Caco-2 (cell line): ENCODE measurements at regions not wholly inside any gene's neighbourhood (a gene's known extent, or its start where the extent isn't known, plus 50 kb on each side); places are given as distances from the start of the nearest gene placed in this dataset.

ENCODE experiments used
- BruUV-seq: library from RNA; stranded (reverse); fragments of 400-500 nt; replicated peaks from 2 replicates; lab custom pipeline; 2021; lab: Mats Ljungman, UMichigan
- CTCF ChIA-PET: fragments of 300-600 bp; sonication (Branson Sonifier 250); formaldehyde crosslinking; loops from one replicate; lab custom pipeline; 2022; ENCODE audit warnings: antibody characterized with exemption; lab: Charles Lee
- POLR2A ChIA-PET: fragments of 300-600 bp; sonication (Branson Sonifier 250); formaldehyde crosslinking; loops from one replicate; lab custom pipeline; 2022; ENCODE audit warnings: antibody characterized with exemption; lab: Charles Lee
- DNase-seq, 2 experiments: peaks; one replicate each; pipeline versions ENCODE4 v3.0.0 to v3.0.0-alpha.2; 2020 to 2022
- H3K27me3 ChIP-seq: replicated peaks from 2 replicates; pipeline ENCODE4 v1.6.0; 2011; ENCODE audit warnings: low read length; ENCODE audit not compliant: control insufficient read depth, insufficient read depth
- H3K36me3 ChIP-seq: 2 replicates; pipeline ENCODE4 v1.5.1; 2011; ENCODE audit warnings: low read length; ENCODE audit not compliant: control insufficient read depth, insufficient read depth
- H3K4me1 ChIP-seq: fragments of 250-450 bp; sonication (Bioruptor Pico); 2 replicates; pipeline ENCODE4 v1.5.1; 2020; ENCODE audit warnings: mild to moderate bottlenecking
- H3K4me3 ChIP-seq: 2 replicates; pipeline ENCODE4 v1.5.1; 2011; ENCODE audit warnings: low read depth, mild to moderate bottlenecking, control low read depth, low read length
- H3K9me3 ChIP-seq: fragments of 250-450 bp; sonication (Bioruptor Pico); 2 replicates; pipeline ENCODE4 v1.5.1; 2020; ENCODE audit warnings: mild to moderate bottlenecking, moderate library complexity
- H3K27ac Mint-ChIP-seq: one replicate; pipeline ENCODE4 v1.8.0; 2022; ENCODE audit warnings: mixed read lengths; ENCODE audit not compliant: unreplicated experiment
- H3K27me3 Mint-ChIP-seq: one replicate; pipeline ENCODE4 v1.8.0; 2022; ENCODE audit warnings: mixed read lengths; ENCODE audit not compliant: insufficient read depth, unreplicated experiment
- H3K36me3 Mint-ChIP-seq: one replicate; pipeline ENCODE4 v1.8.0; 2022; ENCODE audit warnings: mild to moderate bottlenecking, mixed read lengths; ENCODE audit not compliant: insufficient read depth, unreplicated experiment
- H3K4me1 Mint-ChIP-seq: one replicate; pipeline ENCODE4 v1.8.0; 2022; ENCODE audit warnings: low read depth, mixed read lengths; ENCODE audit not compliant: unreplicated experiment
- H3K4me3 Mint-ChIP-seq: one replicate; pipeline ENCODE4 v1.8.0; 2022; ENCODE audit warnings: mild to moderate bottlenecking, moderate library complexity, mixed read lengths; ENCODE audit not compliant: unreplicated experiment
- H3K9me3 Mint-ChIP-seq: one replicate; pipeline ENCODE4 v1.8.0; 2022; ENCODE audit warnings: mixed read lengths; ENCODE audit not compliant: unreplicated experiment
- CTCF ChIP-seq, 2 experiments: fragments of 200-600 bp in 1 of 2; IDR thresholded peaks; 1 replicate in 1 of 2; 2 replicates in 1 of 2; pipeline versions ENCODE4 v1.5.1 to v1.8.0; 2011 to 2022; ENCODE audit warnings: antibody characterized with exemption in 1 of 2, control low read depth in 1 of 2, inconsistent platforms in 1 of 2, low read depth in 1 of 2, low read length in 1 of 2, mild to moderate bottlenecking in 1 of 2, moderate library complexity in 1 of 2; ENCODE audit not compliant: insufficient read depth in 1 of 2, severe bottlenecking in 1 of 2, unreplicated experiment in 1 of 2
- intact Hi-C: fragments of 100-400 bp; cut with micrococcal nuclease; formaldehyde crosslinking; loops from one replicate; pipeline ENCODE4 v1.10.0; 2022; ENCODE audit not compliant: unreplicated experiment

- peaks cover 23% of the 10 kb centered on the region for H3K9me3 Mint-ChIP-seq
- Histone ChIP-seq H3K36me3 (no peaks in the 10 kb centered on the region), H3K9me3 (no peaks in the 10 kb centered on the region; the same call in 1 of the 2 replicates), H3K4me3 (no peak overlapping the region), H3K27me3 (no peaks in the 10 kb centered on the region), H3K4me1 (peaks cover 20% of the 10 kb centered on the region)
- no peak for TF ChIP-seq CTCF (IDR thresholded peaks at IDR 0.05; ENCODE audit: insufficient read depth in 1 of 2, low read depth in 1 of 2, low read length in 1 of 2, severe bottlenecking in 1 of 2, unreplicated experiment in 1 of 2)
- peaks cover 22% of the 10 kb centered on the region for H3K4me1 Mint-ChIP-seq
- no peak overlapping the region for H3K4me3 Mint-ChIP-seq
- BruUV-seq, result no TSS peak
- H3K27ac Mint-ChIP-seq, result no peak overlapping the region
- POLR2A ChIA-PET, result no interaction called here
- intact Hi-C loops, result loop anchor here (10.0 kb wide), 1 partner anchor 313 kb away; no protein-coding TSS in a partner anchor
- no peak for DNase-seq
- no peaks in the 10 kb centered on the region for H3K27me3 Mint-ChIP-seq
- H3K36me3 Mint-ChIP-seq, result no peaks in the 10 kb centered on the region
- CTCF ChIA-PET, result no interaction called here
Measured at GRCh38 chr2:16291731-16292550, 351.6 kb downstream of the MYCN start.

- ChIA-PET CTCF (no interaction called here), POLR2A (no interaction called here)
- no peak overlapping the region for H3K4me3 Mint-ChIP-seq
- Histone ChIP-seq H3K4me3 (no peak overlapping the region), H3K4me1 (peaks cover 18% of the 10 kb centered on the region), H3K27me3 (no peaks in the 10 kb centered on the region), H3K36me3 (no peaks in the 10 kb centered on the region), H3K9me3 (no peaks in the 10 kb centered on the region; the same call in 1 of the 2 replicates)
- H3K27me3 Mint-ChIP-seq, result no peaks in the 10 kb centered on the region
- H3K9me3 Mint-ChIP-seq, result peaks cover 17% of the 10 kb centered on the region
- BruUV-seq, result no TSS peak
- peaks cover 17% of the 10 kb centered on the region for H3K4me1 Mint-ChIP-seq
- no peak for DNase-seq
- intact Hi-C loops, result loop anchor here (10.0 kb wide), 1 partner anchor 314 kb away; no protein-coding TSS in a partner anchor
- TF ChIP-seq CTCF (IDR thresholded peaks at IDR 0.05; ENCODE audit: insufficient read depth in 1 of 2, low read depth in 1 of 2, low read length in 1 of 2, severe bottlenecking in 1 of 2, unreplicated experiment in 1 of 2), result no peak
- H3K27ac Mint-ChIP-seq, result no peak overlapping the region
- H3K36me3 Mint-ChIP-seq, result no peaks in the 10 kb centered on the region
Measured at GRCh38 chr2:16291226-16291625, 350.9 kb downstream of the MYCN start.

GRCh38 chr2:16290311-16291020 is 350.1 kb downstream of the MYCN start:
- DNase-seq, result no peak
- POLR2A ChIA-PET, result no interaction called here
- peaks cover 13% of the 10 kb centered on the region for H3K9me3 Mint-ChIP-seq

More at GRCh38 chr2:16290311-16291020, 350.1 kb downstream of the MYCN start:
- CTCF ChIA-PET, result no interaction called here
- H3K27me3 ChIP-seq, result no peaks in the 10 kb centered on the region
- intact Hi-C loops, result loop anchor here (10.0 kb wide), 1 partner anchor 314 kb away; no protein-coding TSS in a partner anchor
- BruUV-seq, result no TSS peak
- no peak for TF ChIP-seq CTCF (IDR thresholded peaks at IDR 0.05; ENCODE audit: insufficient read depth in 1 of 2, low read depth in 1 of 2, low read length in 1 of 2, severe bottlenecking in 1 of 2, unreplicated experiment in 1 of 2)
- Mint-ChIP-seq H3K27me3 (no peaks in the 10 kb centered on the region), H3K4me3 (no peak overlapping the region), H3K36me3 (no peaks in the 10 kb centered on the region), H3K27ac (no peak overlapping the region), H3K4me1 (peaks cover 9% of the 10 kb centered on the region)
- no peaks in the 10 kb centered on the region for H3K36me3 ChIP-seq
- H3K4me1 ChIP-seq, result peaks cover 10% of the 10 kb centered on the region; the same call in 1 of the 2 replicates
- H3K9me3 ChIP-seq, result no peaks in the 10 kb centered on the region; the same call in 1 of the 2 replicates
- no peak overlapping the region for H3K4me3 ChIP-seq
